HepG2 (cell line): ENCODE measurements at regions not wholly inside any gene's neighbourhood (a gene's known extent, or its start where the extent isn't known, plus 50 kb on each side); places are given as distances from the start of the nearest gene placed in this dataset.

Experiments
- HHEX ChIP-seq: IDR thresholded peaks from 2 replicates; pipeline ENCODE4 v1.6.1; 2016; ENCODE audit warnings: control low read depth
- IRF9 ChIP-seq: sonication (generic); formaldehyde crosslinking; IDR thresholded peaks from 2 replicates; pipeline ENCODE4 v1.8.0; 2022; ENCODE audit warnings: missing genetic modification reagents, mild to moderate bottlenecking, borderline replicate concordance
- KIAA2018 ChIP-seq: sonication (generic); formaldehyde crosslinking; IDR thresholded peaks from 2 replicates; pipeline ENCODE4 v1.5.0; 2020; ENCODE audit warnings: mild to moderate bottlenecking, missing genetic modification reagents, borderline replicate concordance
- KLF11 ChIP-seq: IDR thresholded peaks from 2 replicates; pipeline ENCODE4 v1.6.1; 2016; ENCODE audit warnings: missing compliant biosample characterization
- KLF15 ChIP-seq: sonication (generic); formaldehyde crosslinking; IDR thresholded peaks from 2 replicates; pipeline ENCODE4 v1.8.1; 2023; ENCODE audit warnings: borderline replicate concordance, mild to moderate bottlenecking, inconsistent platforms, missing genetic modification reagents, mixed read lengths
- PLSCR1 ChIP-seq: sonication (generic); formaldehyde crosslinking; IDR thresholded peaks from 2 replicates; pipeline ENCODE4 v1.5.0; 2020; ENCODE audit warnings: missing genetic modification reagents, mild to moderate bottlenecking, borderline replicate concordance
- TEAD2 ChIP-seq: sonication (generic); formaldehyde crosslinking; IDR thresholded peaks from 2 replicates; pipeline ENCODE4 v1.9.0; 2021; ENCODE audit warnings: missing genetic modification reagents
- ZNF136 ChIP-seq: sonication (generic); formaldehyde crosslinking; IDR thresholded peaks from 2 replicates; pipeline ENCODE4 v1.8.1; 2022; ENCODE audit warnings: low read depth, mild to moderate bottlenecking, moderate library complexity, missing genetic modification reagents
- ZNF143 ChIP-seq: sonication (generic); formaldehyde crosslinking; IDR thresholded peaks from 2 replicates; pipeline ENCODE4 v1.4.0; 2020; ENCODE audit warnings: missing genetic modification reagents
- ZNF850 ChIP-seq: sonication (generic); formaldehyde crosslinking; conservative IDR thresholded peaks from 2 replicates; pipeline ENCODE4 v1.9.0; 2021; ENCODE audit warnings: mild to moderate bottlenecking, missing genetic modification reagents

- TF ChIP-seq KIAA2018 (CRISPR knock-in tag) (no peak), TEAD2 (CRISPR knock-in tag) (no peak), ZNF143 (CRISPR knock-in tag) (no peak), PLSCR1 (CRISPR knock-in tag) (no peak), KLF15 (no peak), HHEX (CRISPR knock-in tag) (no peak), ZNF136 (CRISPR knock-in tag) (peak; percentile 63; the same call in 1 of the 2 replicates), ZNF850 (CRISPR knock-in tag) (no peak), IRF9 (no peak; the same call in 1 of the 2 replicates), KLF11 (CRISPR knock-in tag) (no peak)
Observed at GRCh38 chr6:26249957-26250697, 114.9 kb upstream of the BTN3A2 start (continued).
